Ovary (tissue), 3 donors: ENCODE measurements at regions not wholly inside any gene's neighbourhood (a gene's known extent, or its start where the extent isn't known, plus 50 kb on each side); places are given as distances from the start of the nearest gene placed in this dataset.

Source experiments
- CTCF ChIP-seq, 3 donors: fragments of 450-650 bp in 2 of 3; fragments of 200-600 bp in 1 of 3; IDR thresholded peaks; one replicate each; pipeline versions ENCODE4 v1.5.1 to v1.8.0; 2016 to 2022; ENCODE audit warnings: antibody characterized with exemption in 3 of 3, mild to moderate bottlenecking in 1 of 3
- POLR2A ChIP-seq: fragments of 450-650 bp; IDR thresholded peaks from one replicate; pipeline ENCODE4 v1.6.1; 2017; ENCODE audit warnings: antibody characterized with exemption, mild to moderate bottlenecking, moderate library complexity
- donor health status: DM: no; HTN: no; CAD: no.

- no peak for TF ChIP-seq CTCF (IDR thresholded peaks at IDR 0.05)
- no peak for TF ChIP-seq POLR2A
Measured at GRCh38 chr3:180284331-180285110, 247.8 kb upstream of the PEX5L start.
